Stimulated activated CD8-positive, alpha-beta memory T cell treated with anti-CD3 and anti-CD28 coated beads, Interleukin-15, amount 100 ng/mL, for 4 hours (primary cell): ENCODE measurements at regions not wholly inside any gene's neighbourhood (a gene's known extent, or its start where the extent isn't known, plus 50 kb on each side); places are given as distances from the start of the nearest gene placed in this dataset.

Experiments used
- DNase-seq, 2 donors: peaks; one replicate each; pipeline ENCODE4 v3.0.0-alpha.2; 2020; ENCODE audit warnings: low read depth in 2 of 2

DNA sequence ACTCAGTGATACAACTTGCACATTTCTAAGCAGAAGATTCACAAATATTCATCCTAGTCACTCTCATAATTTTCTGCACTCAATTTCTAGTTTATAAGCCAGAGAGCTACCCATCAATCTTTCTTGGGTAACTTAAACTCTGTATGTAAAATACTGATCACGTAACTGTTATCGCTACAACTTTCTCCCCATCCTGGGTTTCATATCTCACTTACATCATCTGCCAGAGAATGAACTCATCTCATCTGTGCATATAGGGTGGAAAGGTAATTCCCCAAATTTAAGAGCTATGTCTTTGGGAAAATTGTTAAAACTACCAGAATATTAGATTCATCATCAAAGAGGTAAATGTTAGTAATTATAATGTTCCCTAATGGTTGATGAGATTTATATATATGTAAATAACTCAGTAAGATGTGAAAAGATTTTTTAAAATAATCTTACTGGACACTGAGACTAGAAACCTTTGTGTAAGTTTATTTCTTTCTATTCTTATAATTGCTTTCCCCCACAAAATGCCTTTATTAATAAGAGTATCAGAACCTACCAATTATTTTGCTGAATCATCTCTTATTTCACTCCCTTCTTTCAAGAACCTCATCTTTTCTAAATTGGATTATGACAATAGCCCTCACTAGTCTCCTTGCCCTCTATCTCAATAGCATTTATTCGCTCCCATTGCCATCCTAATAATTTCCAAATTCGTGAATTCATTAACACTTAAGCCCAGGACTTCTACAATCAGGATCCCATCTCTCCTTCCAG, 729.0 kb downstream of the EPHA4 start:
- DNase-seq: no peak

DNA sequence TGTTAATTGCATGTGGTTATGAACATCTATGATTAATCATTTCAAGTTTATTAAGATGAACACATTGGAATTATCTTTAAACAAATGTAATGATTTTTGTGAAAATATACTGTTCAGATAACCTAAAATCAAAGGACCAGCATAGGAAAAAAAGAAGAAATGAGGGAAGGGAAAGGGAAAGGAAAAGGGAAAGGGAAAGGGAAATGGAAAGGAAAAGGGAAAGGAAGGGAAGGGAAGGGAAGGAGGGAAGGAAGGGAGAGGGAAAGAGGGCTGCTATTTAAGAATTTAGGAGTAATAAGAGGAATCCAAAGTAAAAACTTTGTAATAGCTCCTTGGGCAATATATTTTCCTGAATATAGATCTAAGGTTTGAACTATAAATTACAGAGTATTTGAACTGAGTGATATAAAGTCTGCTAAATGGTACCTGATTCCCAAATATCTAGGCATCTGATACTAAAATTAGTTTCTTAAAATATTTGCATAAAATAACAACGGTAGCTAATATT, 726.3 kb downstream of the EPHA4 start:
- DNase-seq: no peak

DNA sequence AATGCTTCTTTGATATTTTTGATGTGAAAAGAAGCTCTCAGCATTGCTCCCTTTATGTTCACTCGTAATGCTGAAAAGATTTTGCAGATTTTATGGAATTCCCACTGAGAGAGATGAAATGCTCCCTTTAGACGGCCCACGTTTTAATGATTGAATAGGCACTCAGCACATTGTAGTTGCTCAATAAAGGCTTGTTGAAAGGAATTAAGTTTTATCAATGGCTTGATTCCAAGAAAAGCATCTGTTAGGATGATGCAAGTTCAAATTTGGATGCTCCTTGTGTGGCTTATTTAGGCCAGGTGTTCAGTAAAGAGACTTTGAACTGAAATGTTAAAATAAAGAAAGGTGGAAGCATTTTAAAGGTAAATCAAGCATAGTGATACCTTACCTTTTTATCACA, 725.1 kb downstream of the EPHA4 start:
- DNase-seq: no peak

DNA sequence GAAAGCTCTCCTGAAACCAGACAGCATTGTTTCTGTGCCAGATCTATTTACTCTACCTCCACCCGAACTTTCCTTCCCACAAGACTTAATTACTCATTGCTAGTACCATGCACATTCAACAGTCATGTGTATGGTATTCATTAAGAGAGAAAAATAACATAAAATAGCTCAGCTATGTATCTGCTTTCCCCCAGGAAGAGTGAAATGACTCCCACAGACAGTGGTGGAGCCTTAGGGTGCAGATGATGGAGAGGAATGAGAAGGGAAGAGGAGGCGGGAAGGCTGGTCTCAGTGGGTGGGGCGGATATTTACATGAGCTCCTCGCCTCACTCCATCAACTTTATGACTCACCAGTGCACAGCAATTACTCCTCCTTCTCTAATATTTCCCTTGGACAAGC, 724.5 kb downstream of the EPHA4 start:
- no peak for DNase-seq

DNA sequence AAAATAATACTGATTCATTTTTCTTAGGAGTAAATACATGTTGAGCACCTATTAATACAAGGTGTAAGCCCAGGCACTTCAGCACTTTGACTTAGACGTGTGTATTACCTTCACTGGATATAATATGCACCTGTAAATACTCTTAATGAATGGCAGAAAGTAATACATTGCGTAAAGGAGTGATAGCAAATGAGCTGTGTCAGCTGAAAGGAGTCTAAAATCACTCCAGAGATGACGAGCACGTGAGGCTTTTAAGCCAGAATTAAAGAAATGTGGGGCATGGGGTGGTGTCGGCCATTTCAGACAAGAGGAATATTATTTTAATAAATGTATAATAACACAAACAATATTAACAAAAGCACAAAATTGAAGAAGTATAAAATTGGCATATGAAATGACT, 722.7 kb downstream of the EPHA4 start:
- DNase-seq: no peak

DNA sequence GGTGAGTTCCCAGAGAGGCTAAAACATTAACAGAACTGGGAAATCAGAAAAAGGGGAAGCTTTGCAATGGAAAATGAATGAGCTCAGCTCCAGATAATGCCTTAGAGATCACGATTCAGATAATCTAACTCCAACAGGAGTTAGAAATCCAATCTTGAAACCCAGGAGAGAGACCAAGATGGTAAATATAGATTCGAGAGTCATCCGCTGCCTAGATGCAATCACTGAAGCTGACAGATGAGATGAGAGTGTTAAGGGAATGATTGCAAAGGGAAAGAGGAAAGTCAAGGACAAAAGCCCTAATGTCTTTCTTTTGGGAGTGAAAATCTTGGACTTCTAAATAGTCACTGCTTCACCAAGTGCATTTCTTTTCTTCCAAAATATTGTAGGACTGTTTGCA, 722.0 kb downstream of the EPHA4 start:
- DNase-seq: no peak

DNA sequence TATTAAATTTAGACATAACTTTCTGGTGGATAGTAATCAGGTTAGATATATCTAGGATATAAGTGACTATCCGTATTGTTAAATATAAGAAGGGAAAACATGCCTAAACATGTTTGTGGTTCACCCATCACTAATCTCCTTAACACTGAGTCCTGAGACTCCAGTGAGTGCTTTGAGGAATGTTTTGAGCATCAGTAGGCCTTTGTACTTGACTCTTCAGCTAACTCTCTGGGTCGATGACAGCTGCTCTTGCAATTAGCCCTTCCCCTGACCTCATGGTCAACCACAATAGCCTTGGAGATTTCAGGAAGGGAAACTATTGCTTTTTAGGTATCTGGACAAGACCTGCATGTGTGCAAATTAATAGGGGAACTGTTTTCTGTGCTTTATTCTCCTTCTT, 716.8 kb downstream of the EPHA4 start:
- no peak for DNase-seq

DNA sequence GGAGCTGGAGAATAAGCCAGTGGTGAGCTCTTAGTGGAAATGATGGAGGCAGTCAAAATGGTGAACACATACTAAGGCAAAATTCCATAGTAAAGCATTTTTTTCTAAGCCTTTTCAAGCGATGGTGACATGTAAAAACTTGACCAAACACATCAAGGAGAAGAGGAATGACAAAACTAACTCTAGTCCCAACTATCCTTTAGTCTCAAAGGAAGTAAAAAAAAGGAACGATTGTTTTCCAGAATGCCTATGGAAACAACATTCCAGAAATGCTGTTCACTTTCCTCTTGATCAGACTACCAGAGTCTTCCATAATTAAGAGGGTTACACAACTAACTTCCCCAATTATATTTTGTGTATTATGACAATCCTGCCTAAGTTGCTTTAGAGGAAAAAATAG, 715.6 kb downstream of the EPHA4 start:
- no peak for DNase-seq

DNA sequence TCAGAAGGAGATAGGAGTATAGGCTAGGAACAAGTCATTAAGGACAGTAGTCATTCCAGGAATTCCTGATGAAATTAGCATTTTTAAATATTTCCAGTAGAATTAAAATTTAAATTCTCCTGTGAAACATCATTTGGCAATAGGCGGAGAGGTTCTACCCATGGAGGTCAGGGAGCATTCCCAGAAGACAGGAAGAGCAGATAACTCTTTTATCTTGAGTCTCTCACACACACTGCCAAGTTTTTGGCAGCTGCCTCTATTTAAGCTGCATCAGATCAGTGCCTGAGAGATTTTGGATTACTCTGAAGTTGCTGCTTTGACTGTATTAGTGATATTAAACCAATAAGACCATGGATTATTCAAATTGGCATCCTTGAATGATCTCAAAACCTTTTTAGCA, 714.7 kb downstream of the EPHA4 start:
- DNase-seq: no peak

DNA sequence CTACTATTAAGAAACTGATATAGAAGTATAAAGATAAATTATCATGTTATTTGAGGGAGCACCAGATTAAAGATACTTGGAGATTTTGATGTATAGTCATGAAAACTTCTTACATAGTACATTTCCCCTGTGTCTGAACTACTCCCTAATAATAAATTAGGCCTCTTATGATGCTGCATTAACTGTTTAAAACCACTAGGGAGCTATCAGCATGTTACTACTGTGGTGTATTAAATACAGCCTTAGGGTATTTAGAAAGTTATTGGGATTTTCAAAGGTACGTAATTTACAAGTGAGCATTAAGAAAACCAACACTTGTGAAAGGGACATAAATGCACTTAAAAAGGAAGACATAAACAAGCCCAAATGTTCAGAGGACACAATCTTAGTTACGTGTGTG, 714.0 kb downstream of the EPHA4 start:
- DNase-seq: no peak

DNA sequence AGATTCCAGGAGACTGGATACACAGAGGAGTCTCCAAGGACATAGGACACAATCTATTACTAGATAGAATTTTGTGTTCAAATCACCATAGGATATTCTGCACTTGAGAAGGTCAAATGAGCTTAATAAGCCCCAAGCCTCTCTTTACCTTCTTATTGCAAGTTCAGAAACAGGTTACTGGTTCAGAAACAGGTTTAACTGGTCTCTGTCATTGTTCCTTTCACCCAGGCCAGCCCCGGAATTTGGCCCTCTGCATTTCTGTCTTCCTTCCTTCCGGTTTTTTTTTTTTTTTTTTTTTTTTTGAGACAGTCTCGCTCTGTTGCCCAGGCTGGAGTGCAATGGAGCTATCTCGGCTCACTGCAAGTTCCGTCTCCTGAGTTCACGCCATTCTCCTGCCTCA, 700.2 kb downstream of the EPHA4 start:
- DNase-seq: no peak

DNA sequence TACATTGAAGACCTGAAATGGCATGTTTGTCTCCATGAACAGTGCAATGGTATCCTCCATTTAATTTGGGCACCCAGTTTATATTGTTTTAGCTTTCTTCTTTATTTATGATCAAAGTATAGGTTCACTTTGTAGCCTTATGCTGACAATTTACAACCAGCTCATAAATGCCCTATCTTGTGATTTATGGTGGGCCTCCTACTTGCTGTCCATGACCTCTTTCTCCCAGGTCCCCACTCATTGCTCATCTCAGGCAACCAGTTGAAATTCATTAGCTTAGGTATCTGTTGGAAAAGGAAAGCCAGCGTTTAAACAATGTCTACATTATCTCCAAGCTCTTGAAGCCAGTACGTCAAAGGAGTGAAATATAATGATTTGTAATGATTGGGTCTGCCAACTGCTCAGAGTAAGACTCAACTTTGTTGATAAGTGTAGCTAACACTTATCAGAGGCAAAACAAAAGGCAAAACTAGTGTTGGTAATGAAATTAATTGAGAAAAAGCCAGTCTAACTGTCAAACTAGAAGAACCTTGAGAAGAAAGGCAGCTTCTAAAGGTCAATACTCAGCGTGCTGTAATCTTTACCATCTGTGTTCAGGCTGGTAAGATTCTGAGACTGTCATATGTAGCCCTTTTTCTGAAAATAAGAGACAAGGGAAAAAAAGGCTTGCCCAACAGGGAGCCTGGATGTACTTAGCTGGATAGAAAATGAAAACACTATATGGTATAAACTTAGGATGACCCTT, 695.9 kb downstream of the EPHA4 start:
- no peak for DNase-seq

DNA sequence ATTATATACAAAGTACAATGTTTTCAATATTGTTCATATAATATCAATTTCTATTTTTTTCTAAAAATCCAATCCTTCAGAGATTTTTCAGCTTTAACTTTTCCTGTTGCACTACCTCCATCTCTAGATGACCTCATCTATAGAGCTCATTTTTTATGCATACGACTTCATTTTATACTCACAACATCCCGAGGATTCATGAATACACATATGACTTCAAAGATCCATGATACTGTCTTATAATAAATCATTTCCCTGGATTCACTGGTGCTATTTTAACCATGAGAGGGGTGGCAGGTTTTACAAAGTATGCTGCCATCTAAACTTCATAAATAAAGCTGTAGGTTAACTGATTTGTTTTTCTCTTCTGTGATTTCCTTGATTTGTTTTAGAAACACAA, 694.6 kb downstream of the EPHA4 start:
- DNase-seq: no peak

DNA sequence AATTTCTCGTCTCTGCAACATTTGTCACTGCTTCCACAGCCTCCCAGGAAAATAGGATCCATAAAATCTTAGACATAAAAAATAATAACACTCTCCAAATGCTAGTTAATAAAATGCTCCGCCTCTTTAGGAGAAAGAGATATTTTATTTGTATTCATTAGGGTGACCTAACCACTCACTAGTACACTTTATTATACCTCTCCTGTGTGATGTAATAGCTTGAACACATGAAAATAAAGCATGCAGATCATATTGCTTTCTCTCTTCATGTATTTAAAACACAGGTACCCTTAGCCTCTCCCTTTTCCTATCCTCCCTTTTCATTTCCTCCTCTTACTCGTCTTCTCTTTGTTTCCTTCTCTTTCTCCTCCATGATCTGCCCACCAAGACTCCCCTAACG, 694.2 kb downstream of the EPHA4 start:
- no peak for DNase-seq

DNA sequence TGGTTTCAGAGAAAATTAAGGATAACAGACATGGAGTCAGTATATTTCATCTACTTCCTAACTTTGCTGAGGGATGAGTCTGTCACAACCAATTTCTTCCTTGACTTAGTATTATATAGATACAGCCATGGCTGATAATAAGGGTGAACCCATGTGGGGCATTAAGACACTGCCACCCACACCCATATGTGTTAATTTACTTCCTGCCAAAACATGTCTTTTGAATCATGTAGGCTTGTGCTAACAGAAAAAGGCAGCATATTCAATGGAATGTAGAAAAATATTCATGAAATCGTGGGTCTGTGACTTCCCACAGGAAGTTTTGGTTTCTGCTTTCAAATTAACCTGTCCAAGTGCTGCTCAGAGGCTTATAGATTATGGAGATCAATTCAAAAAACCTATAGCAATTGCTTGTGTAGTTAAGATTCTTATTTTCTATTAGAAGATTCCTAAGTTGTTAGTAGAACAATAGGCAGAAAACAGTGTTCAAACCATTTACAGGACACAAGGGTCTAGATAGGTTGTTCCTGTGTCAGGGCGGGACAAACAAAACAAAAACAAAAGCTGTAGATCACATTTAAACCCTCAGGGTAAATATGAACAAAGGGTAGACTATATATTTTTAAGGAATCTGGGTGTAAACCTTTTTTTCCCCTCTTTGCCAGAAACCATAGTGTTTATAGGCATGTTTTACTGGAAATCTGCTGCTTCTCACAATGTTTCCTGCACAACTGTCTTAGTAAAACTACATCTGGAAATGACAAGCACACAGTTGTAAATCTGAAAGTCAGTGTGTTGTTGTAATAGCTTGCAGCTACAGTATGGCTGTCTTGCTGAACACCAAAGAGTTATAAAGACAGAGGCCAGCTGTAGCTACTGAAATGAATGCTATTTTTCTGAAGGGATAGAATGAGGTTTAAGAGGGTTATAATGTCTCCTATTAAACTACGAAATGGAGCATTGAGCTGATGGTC, 691.2 kb downstream of the EPHA4 start:
- DNase-seq: no peak

DNA sequence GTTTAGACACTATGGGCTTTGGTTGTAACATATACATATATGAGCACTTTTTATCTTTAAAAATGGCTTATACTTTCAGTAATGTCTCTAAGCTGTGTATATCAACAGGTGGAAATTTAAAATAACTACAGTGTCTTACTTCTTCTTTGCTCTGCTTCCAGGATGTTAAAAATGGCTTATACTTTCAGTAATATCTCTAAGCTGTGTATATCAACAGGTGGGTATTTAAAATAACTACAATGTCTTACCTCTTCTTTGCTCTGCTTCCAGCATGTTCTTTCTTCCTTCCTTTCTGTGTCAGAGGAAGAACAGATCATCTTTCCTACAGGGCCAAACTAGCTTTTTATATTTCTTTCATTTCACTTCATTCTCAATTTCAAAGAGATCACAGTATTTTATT, 689.6 kb downstream of the EPHA4 start:
- no peak for DNase-seq

DNA sequence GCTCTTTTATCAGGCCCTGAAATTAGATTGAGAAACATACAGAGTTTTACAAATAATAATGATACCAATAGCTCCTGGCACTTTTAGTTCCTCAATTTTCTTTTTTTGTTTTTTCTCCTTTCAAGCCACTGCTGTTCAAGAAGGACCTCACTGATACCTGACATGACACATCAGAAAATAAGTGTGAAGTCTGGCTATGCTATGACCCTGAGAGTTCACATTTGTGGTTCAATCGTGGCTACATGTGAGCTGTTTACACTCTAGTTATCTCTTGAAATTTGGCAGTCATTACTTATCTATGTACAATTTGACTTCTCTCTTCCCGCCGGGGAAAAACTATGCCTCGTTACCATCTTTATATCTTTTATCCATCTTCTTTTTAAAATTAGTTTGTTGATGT, 686.5 kb downstream of the EPHA4 start:
- DNase-seq: no peak

DNA sequence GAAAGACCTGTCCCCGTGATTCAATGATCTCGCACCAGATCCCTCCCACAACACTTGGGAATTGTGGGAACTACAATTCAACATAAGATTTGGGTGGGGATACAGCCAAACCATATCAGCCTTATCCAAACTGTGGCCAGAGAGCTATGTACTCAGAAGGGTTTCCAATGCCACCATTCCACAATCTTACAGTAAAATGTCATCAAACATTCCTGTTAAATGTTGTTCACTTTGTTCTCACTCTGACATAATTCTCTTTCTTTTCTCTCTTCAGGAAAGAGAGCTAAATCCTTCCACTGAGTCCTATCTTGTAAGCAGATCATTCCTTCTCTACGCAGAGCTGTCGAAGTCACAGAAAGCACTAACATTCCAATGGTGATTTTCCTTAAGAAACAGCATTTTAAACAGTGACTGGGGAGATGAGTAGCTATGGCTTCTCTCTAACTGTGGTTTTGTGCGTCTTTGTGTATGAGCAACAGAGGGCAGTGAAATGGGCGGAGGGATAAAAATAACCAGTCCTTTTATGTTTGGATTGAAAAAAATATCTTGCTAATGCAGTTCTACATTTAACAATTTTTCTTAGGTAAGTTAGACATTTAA, 684.7 kb downstream of the EPHA4 start:
- no peak for DNase-seq

DNA sequence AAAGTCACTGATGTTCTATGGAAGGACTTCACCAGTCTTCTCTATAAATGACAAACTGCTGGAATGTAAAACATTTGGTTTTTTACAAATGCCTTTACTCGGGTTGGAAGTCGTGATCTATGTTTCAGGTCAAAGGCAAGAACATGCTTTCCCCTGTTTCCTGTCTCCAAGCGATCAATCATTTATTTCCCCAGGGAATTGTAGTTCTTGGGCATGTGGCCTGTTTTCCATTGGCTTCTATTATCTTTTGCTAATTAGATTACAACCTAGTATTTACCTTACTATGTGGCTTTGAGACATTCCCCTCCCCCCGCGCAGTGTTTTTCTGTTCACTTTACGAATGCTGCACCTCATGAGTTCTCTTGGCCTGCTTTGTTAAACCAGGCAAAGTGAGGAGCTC, 684.2 kb downstream of the EPHA4 start:
- no peak for DNase-seq

DNA sequence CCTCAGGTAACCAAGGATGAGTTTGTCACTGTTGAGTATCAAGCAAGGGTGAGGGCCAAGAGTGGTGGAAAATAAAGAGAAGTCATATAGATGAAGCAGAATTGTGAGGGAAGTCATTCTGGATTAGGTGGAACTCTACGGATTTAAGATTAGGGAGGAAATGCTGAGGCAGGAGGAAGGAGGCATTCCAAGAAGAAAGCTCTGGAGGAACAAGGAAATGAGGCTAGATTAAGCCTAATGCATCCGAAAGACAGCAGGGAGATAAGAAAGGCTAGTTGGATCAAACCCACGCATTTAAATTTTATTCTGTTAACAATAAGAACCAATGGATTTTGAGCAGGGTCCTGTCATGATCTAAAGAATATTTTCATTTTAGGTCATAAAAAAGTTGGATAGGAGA, 681.2 kb downstream of the EPHA4 start:
- DNase-seq: no peak

DNA sequence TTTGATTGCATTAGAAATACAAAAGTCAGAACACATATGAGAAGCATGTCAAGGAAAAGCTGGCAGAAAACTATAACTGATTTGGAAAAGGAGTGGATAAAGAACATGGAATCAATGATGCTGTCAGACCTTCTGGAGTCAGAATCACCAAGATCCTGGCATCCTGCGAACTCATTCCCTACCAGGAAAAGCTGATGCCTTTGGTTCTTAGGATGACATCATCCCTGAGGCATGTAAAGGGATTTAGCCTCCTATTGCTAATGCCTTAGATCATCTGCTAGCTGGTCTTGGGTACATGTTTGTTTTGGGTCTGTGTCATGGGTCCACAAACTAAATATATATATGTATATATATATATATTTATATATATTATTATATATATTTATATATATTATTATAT, 680.7 kb downstream of the EPHA4 start:
- no peak for DNase-seq
